ENCODE measurements at regions not wholly inside any gene's neighbourhood (a gene's known extent, or its start where the extent isn't known, plus 50 kb on each side); places are given as distances from the start of the nearest gene placed in this dataset.

DNA sequence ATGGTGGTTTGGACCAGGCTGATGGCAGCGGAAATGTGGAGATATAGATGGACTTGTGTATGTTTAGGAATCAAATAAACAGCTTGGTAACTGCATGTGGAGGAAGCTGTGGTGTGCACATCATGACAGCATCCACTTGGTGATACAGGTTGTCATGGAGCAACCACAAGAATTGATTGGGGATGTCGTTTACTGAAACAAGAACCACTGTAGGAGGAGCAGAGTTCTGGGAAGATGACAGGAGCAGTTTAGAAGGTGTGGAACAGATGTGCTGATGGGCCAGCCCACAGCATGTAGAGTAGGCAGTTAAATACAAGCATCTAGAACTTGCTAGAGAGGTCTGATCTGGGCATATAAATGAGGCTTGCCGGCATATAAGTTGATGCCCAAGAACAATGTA, 152.4 kb upstream of the SERPINE2 start:
- no peaks in the 10 kb centered on the region for H3K4me1 Mint-ChIP-seq (ENCODE audit: low read depth)
- H3K36me3 Mint-ChIP-seq (ENCODE audit: low read depth), result no peaks in the 10 kb centered on the region
- TF ChIP-seq, protein P1, sequence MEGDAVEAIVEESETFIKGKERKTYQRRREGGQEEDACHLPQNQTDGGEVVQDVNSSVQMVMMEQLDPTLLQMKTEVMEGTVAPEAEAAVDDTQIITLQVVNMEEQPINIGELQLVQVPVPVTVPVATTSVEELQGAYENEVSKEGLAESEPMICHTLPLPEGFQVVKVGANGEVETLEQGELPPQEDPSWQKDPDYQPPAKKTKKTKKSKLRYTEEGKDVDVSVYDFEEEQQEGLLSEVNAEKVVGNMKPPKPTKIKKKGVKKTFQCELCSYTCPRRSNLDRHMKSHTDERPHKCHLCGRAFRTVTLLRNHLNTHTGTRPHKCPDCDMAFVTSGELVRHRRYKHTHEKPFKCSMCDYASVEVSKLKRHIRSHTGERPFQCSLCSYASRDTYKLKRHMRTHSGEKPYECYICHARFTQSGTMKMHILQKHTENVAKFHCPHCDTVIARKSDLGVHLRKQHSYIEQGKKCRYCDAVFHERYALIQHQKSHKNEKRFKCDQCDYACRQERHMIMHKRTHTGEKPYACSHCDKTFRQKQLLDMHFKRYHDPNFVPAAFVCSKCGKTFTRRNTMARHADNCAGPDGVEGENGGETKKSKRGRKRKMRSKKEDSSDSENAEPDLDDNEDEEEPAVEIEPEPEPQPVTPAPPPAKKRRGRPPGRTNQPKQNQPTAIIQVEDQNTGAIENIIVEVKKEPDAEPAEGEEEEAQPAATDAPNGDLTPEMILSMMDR (IDR thresholded peaks at IDR 0.05), result no peak
- no peaks in the 10 kb centered on the region for H3K27me3 Mint-ChIP-seq (ENCODE audit: low read depth)
- no peak overlapping the region for H3K27ac Mint-ChIP-seq (ENCODE audit: unreplicated experiment)
- no peak overlapping the region for H3K4me3 Mint-ChIP-seq (ENCODE audit: unreplicated experiment)
- H3K9me3 Mint-ChIP-seq (ENCODE audit: low read depth), result peaks cover 3% of the 10 kb centered on the region
- DNase-seq (ENCODE audit: low spot score), result no peak

DNA sequence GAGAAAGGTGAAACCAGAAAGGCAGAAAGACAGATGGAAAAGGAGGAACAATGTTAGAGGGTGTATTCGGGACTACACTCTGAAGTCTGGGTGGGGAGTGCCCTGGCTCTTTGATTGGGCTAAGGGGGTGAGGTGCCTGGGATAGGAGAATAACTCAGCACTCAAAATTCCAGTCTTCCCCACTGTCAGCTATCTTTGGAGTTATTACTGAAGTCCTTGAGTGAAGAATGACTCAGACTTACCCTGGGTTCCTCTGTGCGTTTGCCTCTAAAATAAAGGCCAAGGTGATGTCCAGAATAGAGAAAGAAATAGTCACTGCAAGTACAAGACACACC, 151.8 kb upstream of the SERPINE2 start:
- Mint-ChIP-seq H3K36me3 (ENCODE audit: low read depth) (peaks cover 1% of the 10 kb centered on the region), H3K4me1 (ENCODE audit: low read depth) (no peaks in the 10 kb centered on the region), H3K9me3 (ENCODE audit: low read depth) (peaks cover 3% of the 10 kb centered on the region), H3K4me3 (ENCODE audit: unreplicated experiment) (no peak overlapping the region), H3K27ac (ENCODE audit: unreplicated experiment) (no peak overlapping the region), H3K27me3 (ENCODE audit: low read depth) (no peaks in the 10 kb centered on the region)
- TF ChIP-seq, protein P1 (IDR thresholded peaks at IDR 0.05), result no peak
- DNase-seq (ENCODE audit: low spot score), result no peak

DNA sequence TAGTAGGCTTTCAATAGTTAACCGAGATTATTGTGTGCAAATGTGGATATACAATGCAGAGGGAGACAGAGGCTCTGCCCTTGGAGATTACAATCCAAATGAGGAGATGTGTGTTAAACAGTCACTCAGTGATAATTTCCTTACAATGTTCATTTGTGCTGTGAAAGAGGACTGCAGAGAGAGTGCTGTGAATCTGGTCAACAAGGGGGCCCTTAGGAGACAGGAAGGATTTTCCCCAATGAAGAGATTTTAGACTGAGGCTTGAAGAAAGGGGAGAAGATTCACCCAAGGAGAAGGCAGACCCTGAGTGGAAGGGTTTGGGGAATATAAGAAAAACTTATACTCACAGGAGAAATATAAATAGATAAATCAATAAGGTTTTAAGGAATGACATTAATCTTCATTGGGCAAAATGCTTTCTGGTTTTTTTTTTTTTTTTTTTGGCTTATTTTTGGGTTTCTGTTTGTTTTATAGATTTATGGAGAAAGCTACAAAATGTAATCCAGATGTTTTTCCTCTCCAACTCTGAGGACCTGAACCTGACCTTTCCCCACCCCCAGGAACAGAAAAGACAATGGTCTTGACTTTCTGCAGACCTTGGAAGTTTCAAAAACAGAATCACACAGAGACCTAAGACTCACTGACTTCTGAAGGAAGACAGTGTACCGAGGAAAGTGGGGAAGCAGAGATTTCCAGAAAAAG, 151.3 kb upstream of the SERPINE2 start:
- Mint-ChIP-seq H3K36me3 (ENCODE audit: low read depth) (peaks cover 1% of the 10 kb centered on the region), H3K27ac (ENCODE audit: unreplicated experiment) (no peak overlapping the region), H3K9me3 (ENCODE audit: low read depth) (peaks cover 3% of the 10 kb centered on the region), H3K27me3 (ENCODE audit: low read depth) (no peaks in the 10 kb centered on the region), H3K4me3 (ENCODE audit: unreplicated experiment) (no peak overlapping the region), H3K4me1 (ENCODE audit: low read depth) (no peaks in the 10 kb centered on the region)
- no peak for DNase-seq (ENCODE audit: low spot score)
- TF ChIP-seq, protein P1 (IDR thresholded peaks at IDR 0.05), result no peak

DNA sequence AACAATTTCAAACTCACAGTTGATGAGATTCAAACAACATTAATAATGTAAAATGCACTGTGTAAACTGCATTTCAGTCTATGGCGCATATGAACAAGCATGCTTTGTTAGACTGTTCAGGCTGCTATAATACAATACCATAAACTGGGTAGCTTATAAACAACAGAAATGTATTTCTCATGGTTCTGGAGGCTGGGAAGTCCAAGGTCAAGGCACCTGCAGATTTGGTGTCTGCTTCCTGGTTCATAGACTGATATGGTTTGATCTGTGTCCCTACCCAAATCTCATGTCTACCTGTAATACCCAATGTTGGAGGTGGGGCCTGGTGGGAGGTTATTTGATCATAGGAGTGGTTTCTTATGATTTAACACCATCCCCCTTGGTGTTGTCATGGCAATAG, 148.1 kb upstream of the SERPINE2 start:
- peaks cover 6% of the 10 kb centered on the region for H3K4me1 Mint-ChIP-seq (ENCODE audit: low read depth)

DNA sequence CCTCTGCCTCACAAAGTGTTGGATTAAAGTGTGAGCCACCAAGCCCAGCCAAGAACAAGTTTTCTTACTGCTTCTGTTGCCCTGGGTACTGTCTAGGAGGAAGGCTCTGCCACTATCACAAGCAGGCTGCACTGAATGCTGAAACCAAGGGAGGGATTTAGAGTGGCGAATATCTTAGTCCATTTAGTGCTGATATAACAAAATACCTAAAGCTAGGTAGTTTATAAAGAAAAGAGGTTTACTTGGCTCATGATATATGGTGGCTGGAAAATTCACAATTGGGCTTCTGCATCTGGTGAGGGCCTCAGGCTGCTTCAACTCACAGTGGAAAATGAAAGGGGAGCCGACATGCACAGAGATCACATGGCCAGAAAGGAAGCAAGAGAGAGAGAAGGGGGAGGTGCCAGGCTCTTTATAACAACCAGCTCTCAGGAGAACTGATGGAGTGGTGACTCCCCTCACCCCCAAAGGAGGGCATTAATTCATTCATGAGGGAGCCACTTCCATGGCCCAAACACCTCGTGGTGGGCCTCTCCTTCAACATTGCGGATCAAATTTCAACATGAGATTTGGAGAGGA, 146.0 kb upstream of the SERPINE2 start:
- H3K27ac Mint-ChIP-seq (ENCODE audit: unreplicated experiment), result no peak overlapping the region
- H3K36me3 Mint-ChIP-seq (ENCODE audit: low read depth), result peaks cover 1% of the 10 kb centered on the region
- TF ChIP-seq, protein P1 (IDR thresholded peaks at IDR 0.05), result no peak
- H3K4me3 Mint-ChIP-seq (ENCODE audit: unreplicated experiment), result no peak overlapping the region
- DNase-seq (ENCODE audit: low spot score), result no peak
- peaks cover 6% of the 10 kb centered on the region for H3K4me1 Mint-ChIP-seq (ENCODE audit: low read depth)
- H3K9me3 Mint-ChIP-seq (ENCODE audit: low read depth), result no peaks in the 10 kb centered on the region
- H3K27me3 Mint-ChIP-seq (ENCODE audit: low read depth), result no peaks in the 10 kb centered on the region

More for the DNA sequence above, 148.1 kb upstream of the SERPINE2 start:
- DNase-seq (ENCODE audit: low spot score), result no peak
- H3K4me3 Mint-ChIP-seq (ENCODE audit: unreplicated experiment), result no peak overlapping the region
- TF ChIP-seq, protein P1 (IDR thresholded peaks at IDR 0.05), result no peak
- H3K36me3 Mint-ChIP-seq (ENCODE audit: low read depth), result peaks cover 1% of the 10 kb centered on the region
- H3K27me3 Mint-ChIP-seq (ENCODE audit: low read depth), result no peaks in the 10 kb centered on the region
- H3K27ac Mint-ChIP-seq (ENCODE audit: unreplicated experiment), result no peak overlapping the region
- H3K9me3 Mint-ChIP-seq (ENCODE audit: low read depth), result no peaks in the 10 kb centered on the region
